ENCODE measurements at regions not wholly inside any gene's neighbourhood (a gene's known extent, or its start where the extent isn't known, plus 50 kb on each side); places are given as distances from the start of the nearest gene placed in this dataset.
"Not testable (repeated sequence)": the region's sequence is repeated elsewhere in the genome, so short reads cannot be mapped to it uniquely, and the experiment has no call there.

GRCh38 chr3:18987862-18988447 is 160.4 kb upstream of the KCNH8 start:
- DNase-seq (ENCODE audit: low spot score): no peak

GRCh38 chr3:18987070-18987469 is 161.2 kb upstream of the KCNH8 start:
- no peak for DNase-seq (ENCODE audit: low spot score)

DNA sequence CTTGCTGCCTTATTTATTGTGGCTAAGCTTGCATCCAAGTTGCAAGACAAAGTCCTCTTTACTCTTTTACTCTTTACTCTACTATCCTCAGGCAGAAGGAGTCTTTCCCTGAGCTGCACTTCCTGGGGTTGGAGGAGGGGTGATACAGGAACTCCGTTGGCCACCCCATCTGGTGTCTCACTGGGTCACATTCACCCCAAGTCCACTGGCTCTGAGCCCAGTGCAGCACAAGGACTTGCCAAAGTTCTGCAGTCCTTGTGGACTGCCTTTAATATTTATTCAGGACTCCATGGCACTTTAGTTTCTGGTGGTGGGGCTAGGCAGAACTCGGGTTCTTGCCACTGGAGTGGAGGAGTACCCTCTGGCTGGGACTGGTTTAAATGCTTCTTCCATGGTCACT is 165.4 kb upstream of the KCNH8 start:
- no peak for DNase-seq (ENCODE audit: low spot score)

DNA sequence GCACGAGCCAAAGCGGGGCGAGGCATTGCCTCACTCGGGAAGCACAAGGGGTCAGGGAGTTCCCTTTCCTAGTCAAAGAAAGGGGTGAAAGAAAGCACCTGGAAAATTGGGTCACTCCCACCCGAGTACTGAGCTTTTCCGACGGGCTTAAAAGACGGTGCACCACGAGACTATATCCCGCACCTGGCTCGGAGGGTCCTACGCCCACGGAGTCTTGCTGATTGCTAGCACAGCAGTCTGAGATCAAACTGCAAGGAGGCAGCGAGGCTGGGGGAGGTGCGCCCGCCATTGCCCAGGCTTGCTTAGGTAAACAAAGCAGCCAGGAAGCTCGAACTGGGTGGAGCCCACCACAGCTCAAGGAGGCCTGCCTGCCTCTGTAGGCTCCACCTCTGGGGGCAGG is 172.2 kb upstream of the KCNH8 start:
- not testable (repeated sequence) for DNase-seq (ENCODE audit: low spot score)

DNA sequence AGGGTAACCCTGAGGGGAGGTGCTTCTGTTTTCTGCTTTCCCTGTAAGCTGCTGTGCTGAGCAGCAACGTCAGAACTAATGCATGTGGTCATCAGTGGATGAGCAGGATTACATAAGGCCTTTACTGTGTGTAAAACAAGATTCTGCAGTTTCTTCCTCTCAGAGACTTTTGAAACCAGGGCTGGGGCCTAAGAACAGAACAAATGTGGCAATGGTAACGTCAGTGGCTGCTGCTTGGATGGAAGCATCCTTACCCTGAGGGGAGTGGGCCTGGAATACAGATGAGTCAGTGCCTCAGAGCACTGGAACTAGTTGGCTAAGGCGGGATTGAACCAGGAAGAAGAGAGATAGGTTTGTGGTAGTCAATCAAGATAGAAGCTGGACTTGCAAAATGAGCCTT is 180.2 kb upstream of the KCNH8 start:
- no peak for DNase-seq (ENCODE audit: low spot score)

- DNase-seq (ENCODE audit: low spot score): no peak
These were observed 182.5 kb upstream of the KCNH8 start for GRCh38 chr3:18965781-18966180.

DNA sequence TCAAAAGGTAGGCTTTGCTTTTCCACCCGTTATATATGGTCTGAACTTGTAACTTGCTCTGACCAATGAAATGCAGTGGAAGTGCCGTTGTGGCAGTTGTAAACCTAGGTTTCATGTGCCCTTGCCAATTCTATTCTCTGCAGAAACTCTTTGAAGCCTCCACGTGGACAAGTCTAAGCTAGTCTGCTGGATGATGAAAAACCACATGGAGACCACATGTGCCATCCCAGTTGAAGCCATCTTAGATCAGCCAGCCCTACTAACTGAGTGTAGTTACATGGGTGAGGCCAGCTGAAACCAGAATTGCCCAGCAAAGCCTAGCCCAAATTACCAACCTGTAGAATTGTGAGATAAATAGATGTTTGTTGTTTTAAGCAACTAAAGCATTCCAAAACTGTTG is 183.7 kb upstream of the KCNH8 start:
- no peak for DNase-seq (ENCODE audit: low spot score)

GRCh38 chr3:18951333-18951732 is 197.0 kb upstream of the KCNH8 start:
- DNase-seq (ENCODE audit: low spot score): no peak

DNA sequence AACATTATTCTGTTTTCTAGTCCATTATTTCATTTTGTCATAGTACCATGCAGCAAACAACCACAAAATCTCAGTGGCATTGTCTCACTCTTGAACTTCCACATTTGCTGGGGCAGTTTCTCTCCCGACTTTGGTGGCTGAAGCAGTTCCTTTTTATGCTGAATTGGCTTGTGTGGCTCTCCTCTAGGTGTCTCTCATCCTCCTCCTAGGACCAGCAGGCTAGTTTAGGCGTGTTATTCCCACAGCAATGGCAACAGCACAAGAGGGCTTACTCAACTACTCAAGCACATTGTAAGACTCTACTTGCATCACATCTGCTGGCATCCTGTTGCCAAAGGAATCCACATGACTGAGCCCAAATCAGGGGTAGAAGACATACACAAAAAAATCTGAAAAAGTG is 201.8 kb upstream of the KCNH8 start:
- DNase-seq (ENCODE audit: low spot score): no peak

DNA sequence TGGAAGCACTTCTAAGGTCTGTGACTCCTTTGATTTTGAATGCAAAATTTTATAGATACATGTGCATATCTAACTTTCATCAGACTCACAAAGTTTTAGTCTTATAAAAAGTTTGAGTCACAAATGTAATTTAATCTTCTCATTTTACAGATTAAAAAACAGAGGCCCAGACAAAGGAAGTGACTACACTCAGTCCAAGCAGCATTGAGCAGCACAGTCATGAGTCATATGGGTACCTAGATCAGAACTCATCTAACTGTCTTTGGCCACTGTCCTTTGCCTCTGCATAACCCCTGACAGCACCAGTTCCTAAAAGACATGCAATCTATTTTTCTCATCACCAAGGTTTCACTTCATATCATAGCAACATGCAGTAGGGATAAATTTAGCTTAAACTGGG is 210.7 kb upstream of the KCNH8 start:
- DNase-seq (ENCODE audit: low spot score): no peak

DNA sequence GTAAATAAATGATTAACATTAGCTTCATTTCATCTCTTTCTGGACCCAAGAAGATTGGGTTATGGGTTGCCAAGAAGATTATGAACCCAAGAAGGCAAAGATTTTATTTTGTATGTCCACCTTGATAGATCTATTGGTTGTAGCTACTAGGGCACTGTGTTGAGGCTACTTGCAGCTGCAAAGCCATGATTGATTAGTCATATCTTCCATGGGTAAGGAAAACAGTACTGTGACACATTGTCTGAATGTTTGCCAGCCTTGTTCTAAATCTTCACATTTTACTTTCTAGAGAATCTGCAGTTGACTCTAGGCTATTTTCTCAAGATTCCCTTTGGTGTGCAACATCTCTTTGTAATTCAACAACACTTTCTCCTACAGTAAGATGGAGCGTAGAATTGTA is 229.2 kb upstream of the KCNH8 start:
- no peak for DNase-seq (ENCODE audit: low spot score)

- no peak for DNase-seq (ENCODE audit: low spot score)
These were observed 230.4 kb upstream of the KCNH8 start for GRCh38 chr3:18917923-18918322.

- DNase-seq (ENCODE audit: low spot score): no peak
These were observed 246.1 kb upstream of the KCNH8 start for GRCh38 chr3:18902081-18902793.

- DNase-seq (ENCODE audit: low spot score): no peak
These were observed 246.7 kb upstream of the KCNH8 start for GRCh38 chr3:18901571-18901970.

- DNase-seq (ENCODE audit: low spot score): no peak
These were observed 247.3 kb upstream of the KCNH8 start for GRCh38 chr3:18900994-18901393.

DNA sequence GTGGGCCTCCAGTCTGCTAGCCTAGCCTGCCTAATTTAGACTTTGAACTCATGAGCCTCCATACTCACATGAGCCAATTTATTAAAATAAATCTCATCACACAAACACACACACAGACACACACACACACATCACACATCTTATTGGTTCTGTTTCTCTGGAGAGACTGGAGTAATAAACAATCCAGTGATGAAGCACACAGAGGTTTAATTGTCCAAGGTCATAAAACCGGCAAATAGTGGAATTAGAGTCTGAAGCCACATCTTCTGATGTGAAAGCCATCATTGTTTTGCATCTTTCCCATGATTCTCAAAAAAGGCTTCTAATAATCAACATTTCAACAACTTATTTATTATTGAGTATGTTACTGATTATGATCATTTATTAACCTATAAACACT is 249.4 kb upstream of the KCNH8 start:
- DNase-seq (ENCODE audit: low spot score): no peak

DNA sequence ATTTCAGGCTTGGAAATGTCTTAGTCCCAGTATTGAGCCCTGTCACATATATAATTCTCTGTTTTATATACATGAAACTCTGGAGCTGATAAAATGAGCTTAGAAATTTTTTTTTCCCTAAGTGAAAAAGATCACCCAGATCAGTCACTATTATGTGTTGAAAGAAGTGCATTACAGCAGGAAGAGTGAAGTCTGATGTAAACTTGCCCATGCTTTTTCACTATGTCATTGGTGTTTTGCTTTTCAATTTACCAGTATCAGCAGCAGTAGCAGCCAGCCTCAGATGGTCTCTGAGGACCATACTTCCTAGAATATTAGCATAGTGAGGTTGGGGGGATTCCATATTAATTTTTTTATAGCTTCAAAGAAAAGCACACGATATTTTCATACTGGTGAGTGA is 255.6 kb upstream of the KCNH8 start:
- no peak for DNase-seq (ENCODE audit: low spot score)

DNA sequence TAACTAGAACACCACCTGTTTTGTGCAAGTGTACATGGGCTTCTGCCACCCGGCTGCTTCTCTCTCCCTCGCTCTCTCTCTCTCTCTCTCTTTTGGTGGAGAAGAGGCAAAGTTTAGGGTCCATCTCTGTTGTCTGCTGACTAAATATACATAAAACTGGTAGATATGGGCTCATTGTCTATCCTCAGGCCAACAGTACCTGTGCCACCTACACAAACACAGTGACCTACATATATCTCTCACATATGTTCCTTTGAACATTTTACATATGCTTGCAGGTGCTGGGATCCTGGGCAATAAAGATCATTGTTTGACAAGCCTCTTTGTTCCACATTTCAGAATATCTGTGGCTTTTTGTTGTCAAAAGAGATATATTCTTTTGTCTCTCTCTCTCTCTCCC is 256.3 kb upstream of the KCNH8 start:
- no peak for DNase-seq (ENCODE audit: low spot score)

DNA sequence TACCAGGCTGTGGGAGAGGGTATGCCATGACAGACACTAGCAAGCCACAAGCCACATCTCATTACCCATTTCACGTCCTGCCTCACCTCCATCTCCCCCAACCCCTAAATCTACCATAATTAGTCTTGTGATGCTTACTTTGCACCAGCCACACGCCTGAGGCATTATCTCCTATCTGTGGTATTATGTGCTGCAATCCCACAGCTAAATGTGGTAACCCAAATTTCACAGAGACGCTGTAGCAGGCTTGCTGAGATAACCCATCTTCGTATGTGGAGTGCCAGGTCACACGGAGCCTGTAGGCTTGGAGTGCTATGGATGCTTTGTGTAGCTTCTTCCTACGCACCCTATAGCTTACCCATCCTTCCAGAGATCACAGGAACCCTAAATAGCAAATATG is 256.7 kb upstream of the KCNH8 start:
- DNase-seq (ENCODE audit: low spot score): no peak

GRCh38 chr3:18890449-18890848 is 257.9 kb upstream of the KCNH8 start:
- no peak for DNase-seq (ENCODE audit: low spot score)

- DNase-seq (ENCODE audit: low spot score): no peak
These were observed 259.5 kb upstream of the KCNH8 start for GRCh38 chr3:18888819-18889218.

GRCh38 chr3:18888370-18888769 is 259.9 kb upstream of the KCNH8 start:
- DNase-seq (ENCODE audit: low spot score): no peak

- no peak for DNase-seq (ENCODE audit: low spot score)
These were observed 262.0 kb upstream of the KCNH8 start for GRCh38 chr3:18886331-18886730.

DNA sequence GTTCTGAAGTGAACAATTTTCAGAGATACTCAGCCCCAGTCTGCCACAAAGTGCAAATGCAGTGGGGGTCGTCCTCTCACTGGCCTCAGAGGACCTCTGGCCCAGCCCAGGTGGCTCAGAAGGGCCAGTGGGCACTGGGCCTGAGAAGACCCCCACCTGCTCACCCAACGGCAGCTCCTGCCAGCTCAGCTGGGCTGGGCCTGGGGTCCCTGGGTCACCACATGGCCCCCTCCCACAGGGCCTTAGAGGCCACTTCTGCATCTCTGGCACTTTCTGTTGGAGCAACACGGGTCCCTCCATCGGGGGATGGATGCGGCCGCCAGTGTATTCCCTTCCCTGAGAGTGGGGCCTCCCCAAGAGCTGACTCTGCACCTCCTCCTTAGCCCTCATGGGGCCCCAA is 262.7 kb upstream of the KCNH8 start:
- DNase-seq (ENCODE audit: low spot score): no peak
